ENCODE measurements at regions not wholly inside any gene's neighbourhood (a gene's known extent, or its start where the extent isn't known, plus 50 kb on each side); places are given as distances from the start of the nearest gene placed in this dataset.

- no peak for DNase-seq
These were observed 57.0 kb downstream of the PHLDA1 start for GRCh38 chr12:75974323-75975187.

- no peak for DNase-seq
These were observed 60.3 kb downstream of the PHLDA1 start for GRCh38 chr12:75971253-75971652.

- no peak for DNase-seq
These were observed 61.3 kb downstream of the PHLDA1 start for GRCh38 chr12:75970310-75970709.

- DNase-seq: no peak
These were observed 61.8 kb downstream of the PHLDA1 start for GRCh38 chr12:75969768-75970167.

- DNase-seq: no peak
These were observed 65.9 kb downstream of the PHLDA1 start for GRCh38 chr12:75965661-75966060.

GRCh38 chr12:75964150-75964549 is 67.4 kb downstream of the PHLDA1 start:
- no peak for DNase-seq

- no peak for DNase-seq
These were observed 69.7 kb downstream of the PHLDA1 start for GRCh38 chr12:75961878-75962277.

DNA sequence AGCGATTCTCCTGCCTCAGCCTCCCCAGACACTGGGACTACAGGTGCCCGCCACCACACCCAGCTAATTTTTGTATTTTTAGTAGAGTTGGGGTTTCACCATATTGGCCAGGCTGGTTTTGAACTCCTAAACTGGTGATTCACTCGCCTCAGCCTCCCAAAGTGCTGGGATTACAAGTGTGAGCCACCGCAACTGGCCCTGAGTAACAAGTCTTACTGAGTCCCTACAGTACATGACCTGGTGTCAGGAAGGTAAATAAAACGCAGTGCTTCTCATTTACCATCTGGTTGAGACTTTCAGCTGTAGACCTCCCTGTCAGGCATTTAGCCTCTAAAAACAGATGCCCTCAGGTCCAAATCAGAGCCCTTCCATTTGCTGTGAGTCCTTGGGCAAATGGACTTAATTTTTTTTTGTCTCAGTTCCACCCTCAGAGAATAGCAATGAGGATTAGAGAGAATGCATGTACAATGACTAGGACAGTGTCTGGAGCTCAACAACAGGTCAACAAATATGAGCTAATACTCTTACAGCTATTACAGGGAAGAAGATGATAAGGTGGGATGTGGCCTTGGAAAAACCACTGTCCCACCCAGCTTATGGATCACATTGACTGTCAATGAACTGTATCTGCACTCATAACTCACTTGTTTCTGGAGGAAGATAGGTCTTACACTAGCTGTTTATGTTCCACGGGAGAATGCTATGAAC is 70.5 kb downstream of the PHLDA1 start:
- no peak for DNase-seq

DNA sequence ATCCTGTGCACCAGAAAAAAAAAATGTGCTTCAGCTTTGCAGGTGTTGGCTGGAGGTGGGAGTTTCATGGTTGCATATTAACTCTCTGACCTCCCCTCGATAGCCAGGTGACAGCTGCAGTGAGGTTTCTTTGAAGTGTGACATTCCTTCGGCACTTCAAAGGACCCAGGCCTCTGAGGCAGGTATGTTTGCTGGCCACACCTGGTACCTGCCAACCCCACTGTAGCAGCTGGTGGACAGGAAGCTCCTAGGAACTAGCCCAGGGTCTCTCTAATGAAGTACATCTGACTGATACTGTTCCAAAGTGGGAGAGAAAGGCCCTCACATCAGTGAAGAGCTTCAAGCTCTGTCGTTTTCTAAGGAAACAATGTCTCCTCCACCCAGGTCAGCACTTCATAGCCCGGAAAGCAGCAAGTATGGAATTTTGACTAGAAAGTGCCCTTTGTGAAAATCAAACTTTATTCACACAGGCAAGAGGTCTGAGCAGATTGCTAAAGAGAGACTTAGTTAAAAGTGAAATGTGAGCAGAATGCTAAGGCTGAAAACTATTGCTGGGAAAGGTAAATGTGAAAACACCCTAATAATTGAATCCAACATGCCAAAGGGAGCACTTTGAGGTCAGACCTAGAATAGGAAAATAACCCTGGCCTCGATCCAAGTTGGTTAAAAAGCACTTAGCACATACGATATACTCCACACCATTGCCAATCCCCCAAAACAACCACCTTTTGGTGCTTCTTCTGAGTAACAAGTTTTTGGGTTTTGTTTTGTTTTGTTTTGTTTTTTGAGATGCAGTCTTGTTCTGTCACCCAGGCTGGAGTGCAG is 71.3 kb downstream of the PHLDA1 start:
- DNase-seq: no peak

- DNase-seq: no peak
These were observed 72.1 kb downstream of the PHLDA1 start for GRCh38 chr12:75959506-75959905.

DNA sequence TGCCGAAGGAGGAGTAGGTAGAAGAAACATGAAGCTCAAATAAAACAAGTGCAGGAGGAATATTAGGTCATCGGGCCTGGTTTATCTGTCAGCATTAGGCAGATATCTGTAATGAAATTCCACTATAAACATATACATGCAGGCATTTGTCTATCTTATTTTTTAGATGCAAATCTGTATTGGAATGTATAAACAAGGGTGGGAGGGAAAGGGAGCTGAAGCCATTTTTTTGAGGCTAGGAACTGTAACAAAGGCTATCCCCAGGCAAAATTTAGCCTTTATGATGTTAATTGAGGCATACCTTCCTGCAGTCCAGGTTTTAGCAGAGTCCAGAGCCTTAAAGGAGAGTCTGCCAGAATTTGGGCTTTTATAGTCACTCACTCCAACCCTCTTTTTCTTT is 72.5 kb downstream of the PHLDA1 start:
- DNase-seq: no peak

DNA sequence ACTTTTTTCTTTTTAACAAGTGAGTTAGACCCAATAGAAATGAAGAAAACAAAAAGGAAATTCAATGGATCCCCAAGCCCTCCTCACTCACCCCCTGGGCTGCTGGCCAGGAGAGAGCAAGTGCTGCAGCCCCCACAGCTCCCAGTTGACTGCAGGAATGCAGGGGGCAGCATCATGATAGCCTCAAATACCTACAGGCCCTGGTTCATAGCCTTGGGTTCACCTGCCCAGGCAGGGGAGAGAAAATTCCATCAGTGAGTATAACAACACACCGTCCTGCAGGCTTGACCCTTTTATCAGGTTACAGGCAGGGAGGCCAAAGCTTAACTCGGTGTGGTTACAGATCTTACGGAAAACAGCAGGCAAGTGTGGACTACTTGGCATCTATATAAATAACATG is 76.3 kb downstream of the PHLDA1 start:
- no peak for DNase-seq

- no peak for DNase-seq
These were observed 76.8 kb downstream of the PHLDA1 start for GRCh38 chr12:75954749-75955148.

DNA sequence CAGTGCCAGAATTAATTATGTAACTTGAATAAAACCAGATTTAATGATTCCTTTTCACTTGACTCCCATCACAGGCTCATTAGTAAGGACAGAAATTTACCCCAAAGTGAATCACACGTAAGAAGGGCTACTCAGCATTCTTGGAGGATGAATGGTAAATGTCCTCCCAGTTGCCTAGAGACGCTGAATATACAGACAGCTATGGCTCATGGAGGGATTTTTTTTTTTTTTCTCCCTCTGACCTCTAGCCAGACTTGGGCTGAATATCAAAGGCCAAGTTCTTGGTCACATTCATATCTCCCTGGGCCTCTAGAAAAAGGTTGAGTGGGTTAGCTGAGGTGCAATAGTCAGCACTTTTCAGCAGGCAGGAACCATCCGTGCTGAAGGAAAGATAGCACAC is 77.5 kb downstream of the PHLDA1 start:
- no peak for DNase-seq

DNA sequence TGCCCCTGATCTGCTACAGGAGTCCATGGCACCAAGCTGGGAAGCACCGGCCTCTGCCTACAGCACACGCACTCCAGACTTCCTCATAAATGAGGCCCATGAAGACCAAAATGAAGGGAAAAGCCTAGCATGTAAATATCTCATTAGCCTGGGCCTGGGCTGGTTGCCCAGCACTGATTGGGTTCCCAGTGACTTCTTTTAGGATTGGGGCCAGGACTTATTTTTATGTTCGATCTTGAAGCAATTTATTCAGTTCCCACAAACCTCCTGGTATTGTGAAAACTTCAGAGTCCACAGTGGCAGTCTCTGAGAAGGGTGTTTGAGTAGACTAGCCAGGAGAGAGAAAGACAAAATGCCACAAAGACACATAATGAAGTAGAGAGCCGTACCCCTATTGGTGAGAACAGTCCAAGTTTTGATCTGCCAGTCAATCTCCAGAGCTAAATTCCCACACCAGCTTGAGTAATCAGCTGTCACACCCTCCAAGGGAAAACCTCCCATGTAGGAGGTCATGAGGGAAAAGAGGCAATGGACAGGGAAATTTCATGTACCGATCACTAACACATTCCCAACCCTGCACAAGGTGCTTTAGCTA is 78.2 kb downstream of the PHLDA1 start:
- no peak for DNase-seq

DNA sequence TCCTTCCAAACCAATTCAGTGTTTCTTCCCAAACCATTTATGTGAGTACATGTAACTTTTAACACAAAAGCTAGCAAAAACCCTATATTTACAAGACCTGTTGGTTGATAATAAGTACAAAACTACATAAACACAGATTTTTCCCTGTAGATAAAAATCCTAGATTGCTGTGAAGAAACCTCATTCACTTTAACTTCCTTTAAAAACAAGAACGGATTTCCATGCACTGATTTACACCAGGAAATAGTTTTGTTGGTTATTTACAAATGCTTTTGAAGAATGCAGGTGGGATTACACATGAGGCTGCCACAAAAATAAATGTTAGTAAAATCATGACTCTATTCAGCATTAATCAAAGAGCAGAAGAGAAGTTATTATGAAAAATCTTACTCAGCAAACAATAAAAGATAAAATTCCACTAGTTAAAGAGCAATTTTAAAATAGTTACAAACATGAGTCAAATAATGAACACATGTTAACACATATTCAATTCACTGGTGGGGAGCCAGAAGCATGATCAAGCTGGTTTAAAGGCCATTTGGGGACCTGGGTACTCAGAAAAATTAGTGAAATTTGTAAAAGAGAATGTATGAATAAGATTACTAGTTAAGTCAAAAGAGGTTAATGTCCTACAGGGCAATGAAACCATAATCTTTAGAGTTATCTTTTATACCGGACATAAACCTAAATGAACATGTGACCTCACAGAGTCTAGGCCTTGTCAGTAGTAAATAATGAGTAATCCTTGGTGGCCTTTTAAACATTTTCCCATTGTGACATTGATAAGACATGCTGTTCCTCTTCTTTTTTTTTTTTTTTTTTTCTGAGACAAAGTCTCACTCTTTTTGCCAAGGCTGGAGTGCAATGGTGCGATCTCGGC is 79.9 kb downstream of the PHLDA1 start:
- no peak for DNase-seq

DNA sequence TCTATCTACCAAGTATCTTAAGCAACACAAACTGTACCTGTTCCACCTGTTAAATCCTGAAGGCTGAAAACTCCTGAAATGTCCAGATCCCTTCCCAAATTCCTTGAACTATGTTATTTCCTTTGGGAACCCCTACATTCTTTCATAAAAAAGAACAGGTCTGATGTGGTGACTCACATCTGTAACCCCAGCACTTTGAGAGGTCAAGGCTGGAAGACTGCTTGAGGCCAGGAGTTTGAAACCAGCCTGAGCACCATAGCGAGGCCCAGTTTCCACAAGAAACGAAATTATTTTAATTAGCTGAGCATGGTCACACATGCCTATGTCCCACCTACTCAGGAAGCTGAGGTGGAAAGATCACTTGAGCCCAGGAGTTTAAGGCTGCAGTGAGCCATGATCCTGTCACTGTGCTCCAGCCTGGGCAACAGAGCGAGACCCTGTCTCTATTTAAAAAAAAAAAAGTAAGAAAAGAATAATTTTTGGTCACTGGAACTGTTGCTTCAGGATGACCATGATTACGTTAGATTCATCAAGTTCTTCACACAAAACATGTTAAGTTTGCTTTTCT is 84.3 kb downstream of the PHLDA1 start:
- no peak for DNase-seq

- DNase-seq: no peak
These were observed 86.0 kb downstream of the PHLDA1 start for GRCh38 chr12:75945581-75945980.

GRCh38 chr12:75944905-75945432 is 86.6 kb downstream of the PHLDA1 start:
- DNase-seq: no peak

DNA sequence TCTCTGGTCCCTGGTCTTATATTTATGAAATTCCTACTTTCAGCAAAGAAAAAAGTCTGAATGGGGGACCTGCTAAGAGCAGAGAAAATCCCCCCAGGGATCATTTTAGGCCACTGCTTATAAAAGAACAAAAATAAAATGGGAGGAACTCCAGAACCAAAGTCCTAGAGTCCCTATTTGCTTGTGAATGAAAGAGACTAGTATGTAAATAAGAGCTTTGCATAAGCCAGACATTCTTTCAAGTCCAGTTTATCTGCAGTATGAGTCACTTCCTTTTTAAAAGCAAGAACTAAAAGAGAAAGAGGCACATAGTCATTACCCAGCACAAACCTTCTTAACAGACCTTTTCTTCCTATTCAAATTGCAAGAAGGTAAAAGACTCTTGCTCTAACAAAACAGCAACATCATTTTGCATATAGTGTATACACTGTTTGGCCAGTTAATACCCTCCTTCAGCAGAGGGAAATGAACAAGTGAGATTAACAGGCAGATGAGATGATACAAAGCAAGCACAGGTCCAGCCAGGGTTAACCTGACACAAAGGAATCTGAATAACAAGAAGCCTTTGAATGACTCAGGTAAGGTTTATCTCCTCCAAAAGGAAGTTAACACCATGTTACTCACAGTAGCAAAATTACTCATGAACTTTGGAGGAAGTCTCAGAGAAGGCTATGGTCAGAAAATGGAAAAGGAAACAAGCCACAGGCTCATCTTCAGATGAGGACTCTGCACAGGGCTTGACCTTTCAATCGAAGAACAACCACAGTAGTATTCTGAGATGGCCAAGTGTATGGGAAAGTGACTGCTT is 87.3 kb downstream of the PHLDA1 start:
- DNase-seq: no peak

- no peak for DNase-seq
These were observed 87.9 kb downstream of the PHLDA1 start for GRCh38 chr12:75943730-75944096.
